OCI-LY7 (cell line): ENCODE measurements at regions not wholly inside any gene's neighbourhood (a gene's known extent, or its start where the extent isn't known, plus 50 kb on each side); places are given as distances from the start of the nearest gene placed in this dataset.

Source experiments
- BruUV-seq: library from RNA; stranded (reverse); fragments of 400-500 nt; replicated peaks from 2 replicates; lab custom pipeline; 2021; lab: Mats Ljungman, UMichigan
- CTCF ChIA-PET: fragments of 300-600 bp; sonication (Branson Sonifier 250); formaldehyde crosslinking; loops from one replicate; lab custom pipeline; 2022; ENCODE audit warnings: antibody characterized with exemption; ENCODE audit not compliant: unreplicated experiment; lab: Charles Lee
- POLR2A ChIA-PET: fragments of 300-600 bp; sonication (Branson Sonifier 250); formaldehyde crosslinking; loops from one replicate; lab custom pipeline; 2022; ENCODE audit warnings: antibody characterized with exemption; lab: Charles Lee
- DNase-seq: peaks from one replicate; pipeline ENCODE4 v3.0.0-alpha.2; 2015; ENCODE audit warnings: low spot score
- H2AFZ ChIP-seq: fragments of 200-600 bp; sonication (generic), shearing (Covaris generic); 2 replicates; pipeline ENCODE4 v1.6.1; 2014; ENCODE audit warnings: mild to moderate bottlenecking, antibody characterized with exemption, low read length, moderate library complexity
- H3K27ac ChIP-seq: fragments of 200-600 bp; sonication (generic); 2 replicates; pipeline ENCODE4 v1.5.1; 2014; ENCODE audit warnings: mixed run types, low read depth, mild to moderate bottlenecking, moderate library complexity, low read length, inconsistent platforms; ENCODE audit not compliant: poor library complexity, severe bottlenecking
- H3K36me3 ChIP-seq: fragments of 200-600 bp; sonication (generic); 2 replicates; pipeline ENCODE4 v1.6.1; 2014; ENCODE audit warnings: mild to moderate bottlenecking, antibody characterized with exemption, low read length, moderate library complexity, mixed read lengths; ENCODE audit not compliant: insufficient read depth
- H3K4me1 ChIP-seq: fragments of 200-600 bp; sonication (generic); 2 replicates; pipeline ENCODE4 v1.5.1; 2014; ENCODE audit warnings: mild to moderate bottlenecking, low read length; ENCODE audit not compliant: insufficient read depth, poor library complexity, severe bottlenecking
- H3K4me2 ChIP-seq: fragments of 200-600 bp; sonication (generic); 2 replicates; pipeline ENCODE4 v1.6.1; 2014; ENCODE audit warnings: mild to moderate bottlenecking, low read length
- H3K4me3 ChIP-seq: fragments of 200-600 bp; sonication (generic); 2 replicates; pipeline ENCODE4 v1.5.1; 2014; ENCODE audit warnings: mild to moderate bottlenecking, low read depth, low read length; ENCODE audit not compliant: poor library complexity, severe bottlenecking
- H3K79me2 ChIP-seq: fragments of 200-600 bp; sonication (generic); 2 replicates; pipeline ENCODE4 v1.6.1; 2016; ENCODE audit warnings: low read depth, mild to moderate bottlenecking, low read length, moderate library complexity, mixed read lengths; ENCODE audit not compliant: insufficient read depth
- H3K9me2 ChIP-seq: fragments of 200-600 bp; sonication (generic); 2 replicates; pipeline ENCODE4 v1.6.1; 2016; ENCODE audit warnings: mild to moderate bottlenecking, low read length, mixed read lengths; ENCODE audit not compliant: insufficient read depth
- H3K9me3 ChIP-seq: fragments of 200-600 bp; sonication (generic); 2 replicates; pipeline ENCODE4 v1.6.1; 2014; ENCODE audit warnings: mild to moderate bottlenecking, mixed run types, low read length, mixed read lengths
- H4K20me1 ChIP-seq: fragments of 200-600 bp; sonication (generic); 2 replicates; pipeline ENCODE4 v1.6.1; 2014; ENCODE audit warnings: mild to moderate bottlenecking, antibody characterized with exemption, low read length, moderate library complexity, mixed read lengths; ENCODE audit not compliant: insufficient read depth
- EZH2phosphoT487 ChIP-seq: fragments of 200-600 bp; sonication (generic); IDR thresholded peaks from 2 replicates; pipeline ENCODE4 v1.6.1; 2018; ENCODE audit warnings: low read depth, borderline replicate concordance, mild to moderate bottlenecking, mixed run types, antibody characterized with exemption, low read length, moderate library complexity, mixed read lengths
- intact Hi-C: fragments of 100-400 bp; cut with micrococcal nuclease; formaldehyde crosslinking; loops from one replicate; pipeline ENCODE4 v1.10.0; 2022; ENCODE audit not compliant: unreplicated experiment
- TF ChIP-seq, protein P1 (sequence below): fragments of 200-600 bp; sonication (generic); conservative IDR thresholded peaks from 2 replicates; pipeline ENCODE4 v1.5.1; 2014; ENCODE audit warnings: mild to moderate bottlenecking, antibody characterized with exemption, low read length, moderate library complexity, mixed read lengths

DNA sequence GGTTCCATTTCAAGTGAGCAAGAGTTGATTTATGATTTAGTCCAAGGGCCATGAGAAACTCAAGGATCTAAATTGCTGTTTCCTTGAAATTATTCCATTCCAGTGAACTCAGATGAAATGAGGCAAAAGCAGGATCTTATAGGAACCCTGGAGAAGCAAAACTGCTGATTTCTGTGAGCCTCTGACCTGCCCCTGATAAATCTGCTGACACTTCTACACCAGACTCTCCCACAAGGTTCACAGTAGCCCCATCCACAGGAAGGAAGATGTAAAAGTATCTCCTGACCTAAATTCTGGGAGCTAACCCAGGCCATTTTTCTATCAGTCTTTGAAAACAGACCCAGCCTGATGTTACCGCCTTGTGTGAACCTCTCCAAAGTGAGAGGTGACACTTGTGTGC lies 987.6 kb upstream of the AUTS2 start:
- Histone ChIP-seq H3K27ac (no peak overlapping the region), H3K4me2 (no peak overlapping the region), H3K4me1 (no peaks in the 10 kb centered on the region), H3K4me3 (no peak overlapping the region), H2AFZ (no peak overlapping the region), H3K9me3 (peaks cover 31% of the 10 kb centered on the region), H3K9me2 (no peaks in the 10 kb centered on the region), H4K20me1 (no peaks in the 10 kb centered on the region), H3K79me2 (no peaks in the 10 kb centered on the region), H3K36me3 (no peaks in the 10 kb centered on the region; the same call in 1 of the 2 replicates)
- no peak for DNase-seq
- TF ChIP-seq EZH2phosphoT487, result no peak
- TF ChIP-seq, protein P1, sequence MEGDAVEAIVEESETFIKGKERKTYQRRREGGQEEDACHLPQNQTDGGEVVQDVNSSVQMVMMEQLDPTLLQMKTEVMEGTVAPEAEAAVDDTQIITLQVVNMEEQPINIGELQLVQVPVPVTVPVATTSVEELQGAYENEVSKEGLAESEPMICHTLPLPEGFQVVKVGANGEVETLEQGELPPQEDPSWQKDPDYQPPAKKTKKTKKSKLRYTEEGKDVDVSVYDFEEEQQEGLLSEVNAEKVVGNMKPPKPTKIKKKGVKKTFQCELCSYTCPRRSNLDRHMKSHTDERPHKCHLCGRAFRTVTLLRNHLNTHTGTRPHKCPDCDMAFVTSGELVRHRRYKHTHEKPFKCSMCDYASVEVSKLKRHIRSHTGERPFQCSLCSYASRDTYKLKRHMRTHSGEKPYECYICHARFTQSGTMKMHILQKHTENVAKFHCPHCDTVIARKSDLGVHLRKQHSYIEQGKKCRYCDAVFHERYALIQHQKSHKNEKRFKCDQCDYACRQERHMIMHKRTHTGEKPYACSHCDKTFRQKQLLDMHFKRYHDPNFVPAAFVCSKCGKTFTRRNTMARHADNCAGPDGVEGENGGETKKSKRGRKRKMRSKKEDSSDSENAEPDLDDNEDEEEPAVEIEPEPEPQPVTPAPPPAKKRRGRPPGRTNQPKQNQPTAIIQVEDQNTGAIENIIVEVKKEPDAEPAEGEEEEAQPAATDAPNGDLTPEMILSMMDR, result no peak
- no TSS peak for BruUV-seq
- ChIA-PET POLR2A (no interaction called here), CTCF (no interaction called here)
- intact Hi-C loops, result no loop called here

DNA sequence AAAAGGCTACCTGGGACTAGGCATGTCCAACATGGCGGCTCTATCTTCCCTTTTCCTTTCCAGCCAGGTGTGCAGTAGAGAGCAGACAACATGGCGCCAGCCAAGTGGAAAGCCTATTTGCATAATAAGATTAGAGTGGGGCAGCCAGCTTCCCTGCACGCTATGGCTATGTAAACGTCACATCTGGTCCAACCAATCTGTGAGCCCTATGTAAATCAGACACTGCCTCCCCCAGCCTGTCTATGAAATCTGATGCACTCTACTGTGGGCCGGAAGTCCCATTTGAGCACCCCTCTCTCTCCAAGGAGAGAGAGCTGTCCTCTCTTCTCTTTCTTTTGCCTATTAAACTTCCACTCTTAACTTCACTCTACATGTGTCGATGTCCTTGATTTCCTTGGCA lies 984.9 kb upstream of the AUTS2 start:
- no TSS peak for BruUV-seq
- Histone ChIP-seq H3K9me2 (no peaks in the 10 kb centered on the region), H3K9me3 (peaks cover 12% of the 10 kb centered on the region), H3K4me1 (no peaks in the 10 kb centered on the region), H3K36me3 (no peaks in the 10 kb centered on the region; the same call in 1 of the 2 replicates), H3K4me2 (no peak overlapping the region), H3K79me2 (no peaks in the 10 kb centered on the region), H3K27ac (no peak overlapping the region), H3K4me3 (no peak overlapping the region), H2AFZ (no peak overlapping the region), H4K20me1 (no peaks in the 10 kb centered on the region)
- TF ChIP-seq, protein P1, result no peak
- no peak for TF ChIP-seq EZH2phosphoT487
- peak; percentile 16 for DNase-seq
- ChIA-PET CTCF (no interaction called here), POLR2A (no interaction called here)
- intact Hi-C loops, result no loop called here

DNA sequence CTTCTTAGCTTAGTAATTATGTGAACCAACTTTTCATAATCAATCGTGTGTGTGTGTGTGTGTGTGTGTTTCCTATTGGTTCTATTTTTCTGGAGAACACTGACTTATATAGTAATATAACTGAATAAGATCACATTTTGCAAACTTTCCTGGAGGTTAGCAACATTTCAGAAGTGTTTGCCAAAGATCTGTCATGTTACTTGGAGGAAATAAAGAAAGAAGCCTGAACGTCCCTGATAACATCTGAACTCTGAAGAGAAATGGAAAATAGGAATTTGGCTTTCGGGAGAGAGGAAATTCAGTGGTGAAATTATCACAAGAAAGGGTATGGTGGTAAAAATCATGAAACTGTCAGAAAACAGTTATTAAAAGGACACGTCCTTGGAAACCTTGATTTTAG lies 984.4 kb upstream of the AUTS2 start:
- no peaks in the 10 kb centered on the region for H4K20me1 ChIP-seq
- BruUV-seq, result no TSS peak
- no peaks in the 10 kb centered on the region for H3K4me1 ChIP-seq
- ChIA-PET POLR2A (no interaction called here), CTCF (no interaction called here)
- no peak for TF ChIP-seq EZH2phosphoT487
- TF ChIP-seq, protein P1, result no peak
- 0 out of 2 replicates have a peak, but pooled peaks cover 8% of the 10 kb centered on the region for H3K9me3 ChIP-seq
- no peak overlapping the region for H3K4me3 ChIP-seq
- H3K9me2 ChIP-seq, result no peaks in the 10 kb centered on the region
- no peak overlapping the region for H2AFZ ChIP-seq
- H3K36me3 ChIP-seq, result no peaks in the 10 kb centered on the region
- H3K79me2 ChIP-seq, result no peaks in the 10 kb centered on the region
- no peak overlapping the region for H3K27ac ChIP-seq
- DNase-seq, result no peak
- no peak overlapping the region for H3K4me2 ChIP-seq
- intact Hi-C loops, result no loop called here
